Stimulated activated CD4-positive, alpha-beta T cell treated with anti-CD3 and anti-CD28 coated beads, Interleukin-12 subunit alpha, Interleukin-12 subunit beta, amount 100 ng/mL, for 48 hours (primary cell): ENCODE measurements at regions not wholly inside any gene's neighbourhood (a gene's known extent, or its start where the extent isn't known, plus 50 kb on each side); places are given as distances from the start of the nearest gene placed in this dataset.
"Not testable (repeated sequence)": the region's sequence is repeated elsewhere in the genome, so short reads cannot be mapped to it uniquely, and the experiment has no call there.

Experiments used
- DNase-seq, 3 donors: peaks; one replicate each; pipeline ENCODE4 v3.0.0-alpha.2; 2020; ENCODE audit warnings: low read depth in 2 of 3, low spot score in 1 of 3

- peak; percentile 30 to 44 (median 36) for DNase-seq
Observed at GRCh38 chr17:31680126-31680525, 178.9 kb downstream of the COPRS start.

- no peak for DNase-seq
Observed at GRCh38 chr17:31679667-31680066, 179.4 kb downstream of the COPRS start.

- DNase-seq, result no peak
Observed at GRCh38 chr17:31678431-31678830, 180.6 kb downstream of the COPRS start.

- DNase-seq, result no peak
Observed at GRCh38 chr17:31677681-31678080, 181.4 kb downstream of the COPRS start.

GRCh38 chr17:31677036-31677435 is 182.0 kb downstream of the COPRS start:
- DNase-seq, result no peak

- DNase-seq, result not testable (repeated sequence)
Observed at GRCh38 chr17:31675392-31675791, 183.7 kb downstream of the COPRS start.

- DNase-seq, result no peak
Observed at GRCh38 chr17:31674717-31675349, 184.2 kb downstream of the COPRS start.

- DNase-seq, result no peak
Observed at GRCh38 chr17:31674305-31674704, 184.7 kb downstream of the COPRS start.

GRCh38 chr17:31673076-31673475 is 186.0 kb downstream of the COPRS start:
- no peak for DNase-seq

GRCh38 chr17:31672161-31672819 is 186.8 kb downstream of the COPRS start:
- no peak for DNase-seq

GRCh38 chr17:31663576-31663975 is 195.5 kb downstream of the COPRS start:
- no peak for DNase-seq

- no peak for DNase-seq
Observed at GRCh38 chr17:31660684-31661083, 198.4 kb downstream of the COPRS start.

GRCh38 chr17:31657876-31658275 is 201.2 kb downstream of the COPRS start:
- DNase-seq, result no peak

- no peak for DNase-seq
Observed at GRCh38 chr17:31654936-31655335, 204.1 kb downstream of the COPRS start.

GRCh38 chr17:31653691-31654090 is 205.4 kb downstream of the COPRS start:
- DNase-seq, result no peak

GRCh38 chr17:31650756-31651520 is 208.1 kb downstream of the COPRS start:
- DNase-seq, result no peak

- no peak for DNase-seq
Observed at GRCh38 chr17:31649302-31649701, 209.7 kb downstream of the COPRS start.

- DNase-seq, result no peak
Observed at GRCh38 chr17:31647661-31648060, 211.4 kb downstream of the COPRS start.

- DNase-seq, result no peak
Observed at GRCh38 chr17:31646642-31647041, 212.4 kb downstream of the COPRS start.

GRCh38 chr17:31645351-31645750 is 213.7 kb downstream of the COPRS start:
- DNase-seq, result no peak

- no peak for DNase-seq
Observed at GRCh38 chr17:31631766-31632165, 227.3 kb downstream of the COPRS start.

GRCh38 chr17:31630866-31631265 is 228.2 kb downstream of the COPRS start:
- DNase-seq, result not testable (repeated sequence)
